ENCODE measurements at regions not wholly inside any gene's neighbourhood (a gene's known extent, or its start where the extent isn't known, plus 50 kb on each side); places are given as distances from the start of the nearest gene placed in this dataset.

DNA sequence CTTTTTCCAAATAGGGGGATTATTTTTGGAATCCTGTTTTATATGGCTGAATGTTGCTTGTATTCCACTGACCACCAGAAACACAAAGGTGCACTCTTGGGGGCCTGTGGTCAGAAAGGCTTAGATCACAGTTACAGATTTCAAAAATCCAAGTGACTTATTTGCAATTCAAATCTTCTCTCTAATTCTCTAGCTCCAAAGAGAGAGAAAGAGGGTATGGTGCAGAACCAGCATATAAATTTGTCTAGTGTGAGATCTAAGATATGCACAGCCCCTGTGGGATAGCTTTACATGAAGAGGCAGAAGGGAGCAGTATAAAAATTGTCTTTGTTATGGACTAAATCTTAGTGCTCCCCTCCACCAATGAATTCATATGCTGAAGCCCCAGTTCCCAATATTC is 1121.7 kb upstream of the CELF2 start:
- Histone ChIP-seq H4K20me1 (ENCODE audit: insufficient read depth) (no peaks in the 10 kb centered on the region), H3K4me2 (no peak overlapping the region), H3K27me3 (ENCODE audit: insufficient read depth, low read depth) (no peaks in the 10 kb centered on the region), H3K4me3 (no peak overlapping the region), H3K9me3 (ENCODE audit: insufficient read depth, low read depth) (no peaks in the 10 kb centered on the region), H3K79me2 (ENCODE audit: low read depth) (no peaks in the 10 kb centered on the region), H3K36me3 (ENCODE audit: low read depth) (no peaks in the 10 kb centered on the region), H3K4me1 (replicated peaks; ENCODE audit: insufficient read depth) (no peaks in the 10 kb centered on the region), H3K9me2 (ENCODE audit: insufficient read depth) (no peaks in the 10 kb centered on the region), H2AFZ (no peak overlapping the region), H3K27ac (no peak overlapping the region), H3F3A (ENCODE audit: insufficient read depth, low read depth) (no peaks in the 10 kb centered on the region)
- TF ChIP-seq EZH2 (IDR thresholded peaks at IDR 0.05; ENCODE audit: low read depth), result no peak
- TF ChIP-seq, protein P1, sequence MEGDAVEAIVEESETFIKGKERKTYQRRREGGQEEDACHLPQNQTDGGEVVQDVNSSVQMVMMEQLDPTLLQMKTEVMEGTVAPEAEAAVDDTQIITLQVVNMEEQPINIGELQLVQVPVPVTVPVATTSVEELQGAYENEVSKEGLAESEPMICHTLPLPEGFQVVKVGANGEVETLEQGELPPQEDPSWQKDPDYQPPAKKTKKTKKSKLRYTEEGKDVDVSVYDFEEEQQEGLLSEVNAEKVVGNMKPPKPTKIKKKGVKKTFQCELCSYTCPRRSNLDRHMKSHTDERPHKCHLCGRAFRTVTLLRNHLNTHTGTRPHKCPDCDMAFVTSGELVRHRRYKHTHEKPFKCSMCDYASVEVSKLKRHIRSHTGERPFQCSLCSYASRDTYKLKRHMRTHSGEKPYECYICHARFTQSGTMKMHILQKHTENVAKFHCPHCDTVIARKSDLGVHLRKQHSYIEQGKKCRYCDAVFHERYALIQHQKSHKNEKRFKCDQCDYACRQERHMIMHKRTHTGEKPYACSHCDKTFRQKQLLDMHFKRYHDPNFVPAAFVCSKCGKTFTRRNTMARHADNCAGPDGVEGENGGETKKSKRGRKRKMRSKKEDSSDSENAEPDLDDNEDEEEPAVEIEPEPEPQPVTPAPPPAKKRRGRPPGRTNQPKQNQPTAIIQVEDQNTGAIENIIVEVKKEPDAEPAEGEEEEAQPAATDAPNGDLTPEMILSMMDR (conservative IDR thresholded peaks at IDR 0.05), result no peak
- no peak for DNase-seq
- intact Hi-C loops (cut with micrococcal nuclease; ENCODE audit: unreplicated experiment), result no loop called here
- ChIA-PET POLR2A (ENCODE audit: unreplicated experiment) (no interaction called here), CTCF (no interaction called here)
- BruUV-seq (replicated peaks), result no TSS peak

DNA sequence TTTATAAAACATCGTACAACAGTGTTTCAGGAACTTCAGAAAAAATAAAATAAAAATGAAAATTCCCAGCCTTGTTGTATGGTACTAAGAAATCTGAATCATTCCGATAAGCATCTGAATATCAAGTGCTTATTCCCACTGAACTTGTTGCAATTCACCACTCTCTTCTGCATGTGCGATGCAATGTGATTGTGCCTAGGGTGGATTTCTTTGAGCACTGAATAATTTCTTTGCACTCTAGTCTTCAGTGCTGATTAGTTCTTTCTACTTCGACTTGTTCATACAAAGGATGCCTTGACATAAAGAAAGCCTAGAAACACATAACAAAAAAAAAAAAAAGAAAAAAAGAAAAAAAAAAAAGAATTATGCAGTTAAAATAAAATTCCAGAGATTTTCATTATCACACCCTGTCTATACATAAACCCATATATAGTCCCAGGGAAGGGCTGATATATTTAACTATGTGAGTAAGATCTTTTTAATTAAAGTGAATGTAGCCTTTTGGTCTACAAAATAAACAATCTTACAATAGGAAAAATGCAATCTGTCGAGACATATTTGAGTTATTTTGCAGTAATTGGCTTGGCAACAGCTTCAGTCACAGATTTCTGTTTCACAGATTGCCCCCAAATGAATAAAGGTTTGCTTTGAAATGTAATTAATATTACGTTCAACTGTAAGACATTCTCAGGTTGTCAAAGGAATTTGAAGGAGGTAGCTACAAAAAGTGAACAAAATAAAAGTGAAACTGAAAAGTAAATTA is 1118.9 kb upstream of the CELF2 start:
- Histone ChIP-seq H2AFZ (no peak overlapping the region), H3K27ac (no peak overlapping the region), H3K79me2 (ENCODE audit: low read depth) (no peaks in the 10 kb centered on the region), H3K27me3 (ENCODE audit: insufficient read depth, low read depth) (no peaks in the 10 kb centered on the region), H3K9me3 (ENCODE audit: insufficient read depth, low read depth) (no peaks in the 10 kb centered on the region), H3F3A (ENCODE audit: insufficient read depth, low read depth) (no peaks in the 10 kb centered on the region), H4K20me1 (ENCODE audit: insufficient read depth) (no peaks in the 10 kb centered on the region), H3K4me3 (no peak overlapping the region), H3K4me2 (no peak overlapping the region), H3K36me3 (ENCODE audit: low read depth) (no peaks in the 10 kb centered on the region), H3K4me1 (replicated peaks; ENCODE audit: insufficient read depth) (no peaks in the 10 kb centered on the region), H3K9me2 (ENCODE audit: insufficient read depth) (no peaks in the 10 kb centered on the region)
- POLR2A ChIA-PET (ENCODE audit: unreplicated experiment), result no interaction called here
- no peak for DNase-seq
- CTCF ChIA-PET, result no interaction called here
- BruUV-seq (replicated peaks), result no TSS peak
- intact Hi-C loops (cut with micrococcal nuclease; ENCODE audit: unreplicated experiment), result no loop called here
- no peak for TF ChIP-seq EZH2 (IDR thresholded peaks at IDR 0.05; ENCODE audit: low read depth)
- TF ChIP-seq, protein P1 (conservative IDR thresholded peaks at IDR 0.05), result no peak

DNA sequence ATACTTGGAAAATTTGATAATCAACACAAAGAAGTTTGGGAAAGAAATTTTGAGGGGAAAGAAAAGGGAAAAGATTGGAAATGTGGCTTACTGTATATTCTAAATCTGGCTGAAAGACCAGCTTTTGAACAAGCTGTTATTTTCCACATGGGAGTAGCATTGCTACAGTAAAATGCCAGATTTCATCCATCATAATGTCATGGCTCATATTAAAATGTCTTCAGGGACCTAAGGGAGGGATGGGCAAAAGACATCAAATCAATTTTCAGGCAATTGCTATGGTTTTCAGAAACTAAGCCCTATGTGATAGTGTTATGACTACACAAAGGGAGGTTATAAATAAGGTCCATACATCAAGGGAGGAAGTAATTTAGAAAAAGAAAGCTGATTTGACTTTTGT is 1116.9 kb upstream of the CELF2 start:
- Histone ChIP-seq H3K4me3 (no peak overlapping the region), H3K4me2 (no peak overlapping the region), H3K9me3 (ENCODE audit: insufficient read depth, low read depth) (no peaks in the 10 kb centered on the region), H3F3A (ENCODE audit: insufficient read depth, low read depth) (no peaks in the 10 kb centered on the region), H3K36me3 (ENCODE audit: low read depth) (no peaks in the 10 kb centered on the region), H4K20me1 (ENCODE audit: insufficient read depth) (no peaks in the 10 kb centered on the region), H3K27ac (no peak overlapping the region), H3K79me2 (ENCODE audit: low read depth) (no peaks in the 10 kb centered on the region), H3K4me1 (replicated peaks; ENCODE audit: insufficient read depth) (no peaks in the 10 kb centered on the region), H3K9me2 (ENCODE audit: insufficient read depth) (no peaks in the 10 kb centered on the region), H3K27me3 (ENCODE audit: insufficient read depth, low read depth) (no peaks in the 10 kb centered on the region), H2AFZ (no peak overlapping the region)
- no peak for DNase-seq
- CTCF ChIA-PET, result no interaction called here
- POLR2A ChIA-PET (ENCODE audit: unreplicated experiment), result no interaction called here
- intact Hi-C loops (cut with micrococcal nuclease; ENCODE audit: unreplicated experiment), result no loop called here
- TF ChIP-seq, protein P1 (conservative IDR thresholded peaks at IDR 0.05), result no peak
- no peak for TF ChIP-seq EZH2 (IDR thresholded peaks at IDR 0.05; ENCODE audit: low read depth)
- no TSS peak for BruUV-seq (replicated peaks)
